Neural cell (in vitro differentiated cells): ENCODE measurements at regions not wholly inside any gene's neighbourhood (a gene's known extent, or its start where the extent isn't known, plus 50 kb on each side); places are given as distances from the start of the nearest gene placed in this dataset.

Experiments used
- H2AFZ ChIP-seq: fragments of 200-600, 300-800 bp; sonication (generic), shearing (Covaris generic); 2 replicates; pipeline ENCODE4 v1.6.0; 2014; ENCODE audit warnings: low read depth, mild to moderate bottlenecking, antibody characterized with exemption, low read length, moderate library complexity
- H3F3A ChIP-seq: fragments of 200-600 bp; shearing (Covaris generic); 2 replicates; pipeline ENCODE4 v1.6.1; 2016; ENCODE audit warnings: mild to moderate bottlenecking, moderate library complexity, mixed read lengths, antibody characterized with exemption, low read length; ENCODE audit not compliant: insufficient read depth, poor library complexity, severe bottlenecking
- H3K27ac ChIP-seq: fragments of 200-600, 300-800 bp; sonication (generic), shearing (Covaris generic); 2 replicates; pipeline ENCODE4 v1.5.1; 2014; ENCODE audit warnings: mild to moderate bottlenecking, low read length, moderate library complexity
- H3K27me3 ChIP-seq: fragments of 300-800, 200-600 bp; sonication (generic), shearing (Covaris generic); 2 replicates; pipeline ENCODE4 v1.6.0; 2014; ENCODE audit warnings: mild to moderate bottlenecking, low read depth, low read length, moderate library complexity; ENCODE audit not compliant: insufficient read depth
- H3K36me3 ChIP-seq: fragments of 300-800, 200-600 bp; sonication (generic), shearing (Covaris generic); 2 replicates; pipeline ENCODE4 v1.5.1; 2014; ENCODE audit warnings: mild to moderate bottlenecking, antibody characterized with exemption, low read length, moderate library complexity; ENCODE audit not compliant: insufficient read depth
- H3K4me2 ChIP-seq: fragments of 300-800, 200-600 bp; sonication (generic), shearing (Covaris generic); 2 replicates; pipeline ENCODE4 v1.6.0; 2014; ENCODE audit warnings: mild to moderate bottlenecking, low read length
- H3K4me3 ChIP-seq: fragments of 300-800, 200-600 bp; sonication (generic), shearing (Covaris generic); 2 replicates; pipeline ENCODE4 v1.5.1; 2014; ENCODE audit warnings: mild to moderate bottlenecking, low read length, moderate library complexity
- H3K79me2 ChIP-seq: fragments of 200-600 bp; shearing (Covaris generic); replicated peaks from 2 replicates; pipeline ENCODE4 v1.6.0; 2014; ENCODE audit warnings: mild to moderate bottlenecking, low read length, moderate library complexity; ENCODE audit not compliant: insufficient read depth
- H3K9ac ChIP-seq: fragments of 300-800, 200-600 bp; sonication (generic), shearing (Covaris generic); 2 replicates; pipeline ENCODE4 v1.6.1; 2016; ENCODE audit warnings: mild to moderate bottlenecking, low read length, mixed read lengths
- H3K9me2 ChIP-seq: fragments of 200-600 bp; shearing (Covaris generic); 2 replicates; pipeline ENCODE4 v1.6.1; 2016; ENCODE audit warnings: mild to moderate bottlenecking, low read length, mixed read lengths; ENCODE audit not compliant: insufficient read depth
- H3K9me3 ChIP-seq: fragments of 200-600, 300-800 bp; sonication (generic), shearing (Covaris generic); 2 replicates; pipeline ENCODE4 v1.6.1; 2016; ENCODE audit warnings: mild to moderate bottlenecking, mixed run types, low read length, moderate library complexity, mixed read lengths
- H4K20me1 ChIP-seq: fragments of 200-600 bp; shearing (Covaris generic); 2 replicates; pipeline ENCODE4 v1.6.1; 2016; ENCODE audit warnings: mild to moderate bottlenecking, mixed run types; ENCODE audit not compliant: insufficient read depth
- EP300 ChIP-seq: fragments of 450-650 bp; conservative IDR thresholded peaks from 2 replicates; pipeline ENCODE4 v1.6.1; 2014; ENCODE audit warnings: antibody characterized with exemption, mild to moderate bottlenecking, moderate library complexity; ENCODE audit not compliant: poor library complexity, severe bottlenecking
- EZH2 ChIP-seq: fragments of 200-600, 300-800 bp; shearing (Covaris generic), sonication (generic); IDR thresholded peaks from 2 replicates; pipeline ENCODE4 v1.6.1; 2014; ENCODE audit warnings: antibody characterized with exemption, low read length, borderline replicate concordance, mild to moderate bottlenecking; ENCODE audit not compliant: insufficient read depth, poor library complexity, severe bottlenecking
- MXI1 ChIP-seq: fragments of 450-650 bp; conservative IDR thresholded peaks from 2 replicates; pipeline ENCODE4 v1.6.1; 2014; ENCODE audit warnings: antibody characterized with exemption, mild to moderate bottlenecking; ENCODE audit not compliant: poor library complexity, severe bottlenecking
- POLR2AphosphoS5 ChIP-seq: IDR thresholded peaks from 2 replicates; pipeline ENCODE4 v1.6.1; 2012
- RAD21 ChIP-seq: fragments of 450-650 bp; conservative IDR thresholded peaks from 2 replicates; pipeline ENCODE4 v1.6.1; 2014; ENCODE audit warnings: antibody characterized with exemption, mild to moderate bottlenecking, moderate library complexity
- SMC3 ChIP-seq: fragments of 450-650 bp; conservative IDR thresholded peaks from 2 replicates; pipeline ENCODE4 v1.6.1; 2014; ENCODE audit warnings: antibody characterized with exemption, mild to moderate bottlenecking, moderate library complexity; ENCODE audit not compliant: poor library complexity
- TAF1 ChIP-seq: IDR thresholded peaks from 2 replicates; pipeline ENCODE4 v1.6.1; 2012; ENCODE audit warnings: low read depth
- TF ChIP-seq, protein P1 (sequence below): IDR thresholded peaks from 2 replicates; pipeline ENCODE4 v1.6.1; 2012; ENCODE audit warnings: borderline replicate concordance
- TF ChIP-seq, protein P2 (sequence below): fragments of 450-650 bp; IDR thresholded peaks from 2 replicates; pipeline ENCODE4 v1.5.1; 2014; ENCODE audit warnings: antibody characterized with exemption, mild to moderate bottlenecking, moderate library complexity; ENCODE audit not compliant: poor library complexity, severe bottlenecking

DNA sequence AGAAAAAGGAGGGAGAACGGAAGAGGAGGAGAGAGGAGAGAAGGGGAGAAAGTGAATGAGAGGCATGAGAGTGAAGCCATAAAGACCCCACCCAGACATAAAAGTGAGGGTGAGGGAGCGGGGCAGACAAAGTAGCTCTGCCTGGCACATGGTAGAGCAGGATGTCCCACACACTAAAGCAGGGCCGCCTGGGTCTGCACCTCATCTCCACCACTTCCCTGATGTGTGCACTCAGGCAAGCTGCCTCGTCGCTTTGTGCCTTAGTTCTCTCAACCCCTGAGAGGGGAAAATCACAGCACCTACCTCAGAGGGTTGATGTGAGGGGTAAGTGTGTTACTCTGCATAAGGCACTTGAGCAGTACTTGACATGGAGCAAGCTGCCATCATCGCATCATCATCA is 488.1 kb downstream of the COG6 start:
- no peak overlapping the region for H3K4me2 ChIP-seq
- no peak overlapping the region for H3K4me3 ChIP-seq
- no peak overlapping the region for H3K9ac ChIP-seq
- H4K20me1 ChIP-seq: no peaks in the 10 kb centered on the region
- H3F3A ChIP-seq: no peaks in the 10 kb centered on the region
- H3K9me2 ChIP-seq: no peaks in the 10 kb centered on the region
- no peak for TF ChIP-seq EP300
- no peak for TF ChIP-seq TAF1
- TF ChIP-seq POLR2AphosphoS5: no peak
- TF ChIP-seq, protein P1, sequence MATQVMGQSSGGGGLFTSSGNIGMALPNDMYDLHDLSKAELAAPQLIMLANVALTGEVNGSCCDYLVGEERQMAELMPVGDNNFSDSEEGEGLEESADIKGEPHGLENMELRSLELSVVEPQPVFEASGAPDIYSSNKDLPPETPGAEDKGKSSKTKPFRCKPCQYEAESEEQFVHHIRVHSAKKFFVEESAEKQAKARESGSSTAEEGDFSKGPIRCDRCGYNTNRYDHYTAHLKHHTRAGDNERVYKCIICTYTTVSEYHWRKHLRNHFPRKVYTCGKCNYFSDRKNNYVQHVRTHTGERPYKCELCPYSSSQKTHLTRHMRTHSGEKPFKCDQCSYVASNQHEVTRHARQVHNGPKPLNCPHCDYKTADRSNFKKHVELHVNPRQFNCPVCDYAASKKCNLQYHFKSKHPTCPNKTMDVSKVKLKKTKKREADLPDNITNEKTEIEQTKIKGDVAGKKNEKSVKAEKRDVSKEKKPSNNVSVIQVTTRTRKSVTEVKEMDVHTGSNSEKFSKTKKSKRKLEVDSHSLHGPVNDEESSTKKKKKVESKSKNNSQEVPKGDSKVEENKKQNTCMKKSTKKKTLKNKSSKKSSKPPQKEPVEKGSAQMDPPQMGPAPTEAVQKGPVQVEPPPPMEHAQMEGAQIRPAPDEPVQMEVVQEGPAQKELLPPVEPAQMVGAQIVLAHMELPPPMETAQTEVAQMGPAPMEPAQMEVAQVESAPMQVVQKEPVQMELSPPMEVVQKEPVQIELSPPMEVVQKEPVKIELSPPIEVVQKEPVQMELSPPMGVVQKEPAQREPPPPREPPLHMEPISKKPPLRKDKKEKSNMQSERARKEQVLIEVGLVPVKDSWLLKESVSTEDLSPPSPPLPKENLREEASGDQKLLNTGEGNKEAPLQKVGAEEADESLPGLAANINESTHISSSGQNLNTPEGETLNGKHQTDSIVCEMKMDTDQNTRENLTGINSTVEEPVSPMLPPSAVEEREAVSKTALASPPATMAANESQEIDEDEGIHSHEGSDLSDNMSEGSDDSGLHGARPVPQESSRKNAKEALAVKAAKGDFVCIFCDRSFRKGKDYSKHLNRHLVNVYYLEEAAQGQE: no peak
- no peak for TF ChIP-seq SMC3
- TF ChIP-seq MXI1: no peak
- H3K36me3 ChIP-seq: no peaks in the 10 kb centered on the region
- H3K27me3 ChIP-seq: no peaks in the 10 kb centered on the region
- no peak overlapping the region for H3K27ac ChIP-seq
- no peaks in the 10 kb centered on the region for H3K9me3 ChIP-seq
- H2AFZ ChIP-seq: no peak overlapping the region
- H3K79me2 ChIP-seq: no peaks in the 10 kb centered on the region

GRCh38 chr13:40145139-40145538 is 489.7 kb downstream of the COG6 start:
- TF ChIP-seq, protein P1: no peak
- no peak for TF ChIP-seq SMC3
- TF ChIP-seq EZH2: no peak
- TF ChIP-seq MXI1: no peak
- TF ChIP-seq, protein P2, sequence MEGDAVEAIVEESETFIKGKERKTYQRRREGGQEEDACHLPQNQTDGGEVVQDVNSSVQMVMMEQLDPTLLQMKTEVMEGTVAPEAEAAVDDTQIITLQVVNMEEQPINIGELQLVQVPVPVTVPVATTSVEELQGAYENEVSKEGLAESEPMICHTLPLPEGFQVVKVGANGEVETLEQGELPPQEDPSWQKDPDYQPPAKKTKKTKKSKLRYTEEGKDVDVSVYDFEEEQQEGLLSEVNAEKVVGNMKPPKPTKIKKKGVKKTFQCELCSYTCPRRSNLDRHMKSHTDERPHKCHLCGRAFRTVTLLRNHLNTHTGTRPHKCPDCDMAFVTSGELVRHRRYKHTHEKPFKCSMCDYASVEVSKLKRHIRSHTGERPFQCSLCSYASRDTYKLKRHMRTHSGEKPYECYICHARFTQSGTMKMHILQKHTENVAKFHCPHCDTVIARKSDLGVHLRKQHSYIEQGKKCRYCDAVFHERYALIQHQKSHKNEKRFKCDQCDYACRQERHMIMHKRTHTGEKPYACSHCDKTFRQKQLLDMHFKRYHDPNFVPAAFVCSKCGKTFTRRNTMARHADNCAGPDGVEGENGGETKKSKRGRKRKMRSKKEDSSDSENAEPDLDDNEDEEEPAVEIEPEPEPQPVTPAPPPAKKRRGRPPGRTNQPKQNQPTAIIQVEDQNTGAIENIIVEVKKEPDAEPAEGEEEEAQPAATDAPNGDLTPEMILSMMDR: no peak
- no peak for TF ChIP-seq EP300
- TF ChIP-seq POLR2AphosphoS5: no peak
- TF ChIP-seq TAF1: no peak
- no peak for TF ChIP-seq RAD21
- Histone ChIP-seq H3K9me2 (no peaks in the 10 kb centered on the region), H3K9me3 (no peaks in the 10 kb centered on the region), H3K9ac (no peak overlapping the region), H3K4me2 (no peak overlapping the region), H3K27me3 (no peaks in the 10 kb centered on the region), H2AFZ (no peak overlapping the region), H3F3A (no peaks in the 10 kb centered on the region), H3K36me3 (no peaks in the 10 kb centered on the region), H3K4me3 (no peak overlapping the region), H3K79me2 (no peaks in the 10 kb centered on the region), H3K27ac (no peak overlapping the region), H4K20me1 (no peaks in the 10 kb centered on the region)
